H9 (cell line): ENCODE measurements at regions not wholly inside any gene's neighbourhood (a gene's known extent, or its start where the extent isn't known, plus 50 kb on each side); places are given as distances from the start of the nearest gene placed in this dataset.

Experiments used
- DNase-seq: peaks from one replicate; pipeline ENCODE4 v3.0.0-alpha.2; 2017
- H2AFZ ChIP-seq: one replicate; pipeline ENCODE4 v1.6.1; 2013; ENCODE audit warnings: mild to moderate bottlenecking, low read length, control low read depth, moderate library complexity
- H2AK5ac ChIP-seq: 2 replicates; pipeline ENCODE4 v1.6.1; 2013; ENCODE audit warnings: low read length, control low read depth, mixed read lengths; ENCODE audit not compliant: insufficient read length
- H2BK120ac ChIP-seq: one replicate; pipeline ENCODE4 v1.6.1; 2013; ENCODE audit warnings: low read depth, mild to moderate bottlenecking, low read length, control low read depth, inconsistent platforms; ENCODE audit not compliant: poor library complexity, severe bottlenecking
- H2BK12ac ChIP-seq: 2 replicates; pipeline ENCODE4 v1.6.1; 2013; ENCODE audit warnings: low read length, control low read depth, mixed read lengths, low read depth; ENCODE audit not compliant: insufficient read length
- H2BK15ac ChIP-seq: 2 replicates; pipeline ENCODE4 v1.6.1; 2013; ENCODE audit warnings: low read depth, low read length, control low read depth
- H2BK20ac ChIP-seq: one replicate; pipeline ENCODE4 v1.6.1; 2013; ENCODE audit warnings: low read depth, mild to moderate bottlenecking, low read length, control low read depth, inconsistent platforms; ENCODE audit not compliant: poor library complexity, severe bottlenecking
- H2BK5ac ChIP-seq: 2 replicates; pipeline ENCODE4 v1.6.1; 2013; ENCODE audit warnings: low read length, control low read depth, mixed read lengths; ENCODE audit not compliant: insufficient read length
- H3K14ac ChIP-seq: 2 replicates; pipeline ENCODE4 v1.6.1; 2013; ENCODE audit warnings: low read length, control low read depth; ENCODE audit not compliant: insufficient read depth
- H3K18ac ChIP-seq: 2 replicates; pipeline ENCODE4 v1.6.1; 2013; ENCODE audit warnings: low read depth, mild to moderate bottlenecking, mixed read lengths, low read length, control low read depth; ENCODE audit not compliant: insufficient read length
- H3K23ac ChIP-seq: 2 replicates; pipeline ENCODE4 v1.6.1; 2013; ENCODE audit warnings: low read length, control low read depth, mixed read lengths, low read depth; ENCODE audit not compliant: insufficient read length
- H3K23me2 ChIP-seq: 2 replicates; pipeline ENCODE4 v1.6.1; 2013; ENCODE audit warnings: low read depth, mild to moderate bottlenecking, mixed read lengths, low read length, control low read depth; ENCODE audit not compliant: insufficient read length, poor library complexity, severe bottlenecking
- H3K27ac ChIP-seq: 2 replicates; pipeline ENCODE4 v1.5.1; 2013; ENCODE audit warnings: low read length, control low read depth, mixed read lengths, low read depth; ENCODE audit not compliant: insufficient read length
- H3K27me3 ChIP-seq: 2 replicates; pipeline ENCODE4 v1.6.1; 2013; ENCODE audit warnings: low read length, control low read depth, inconsistent platforms; ENCODE audit not compliant: insufficient read depth
- H3K4ac ChIP-seq: 2 replicates; pipeline ENCODE4 v1.6.1; 2013; ENCODE audit warnings: low read depth, mild to moderate bottlenecking, control low read depth, inconsistent platforms, low read length, moderate library complexity
- H3K4me1 ChIP-seq: 2 replicates; pipeline ENCODE4 v1.6.1; 2013; ENCODE audit warnings: low read length, control low read depth, inconsistent platforms; ENCODE audit not compliant: insufficient read depth
- H3K4me2 ChIP-seq: 2 replicates; pipeline ENCODE4 v1.6.1; 2013; ENCODE audit warnings: low read length, control low read depth, mixed read lengths; ENCODE audit not compliant: insufficient read length, insufficient read depth
- H3K56ac ChIP-seq: 2 replicates; pipeline ENCODE4 v1.6.1; 2013; ENCODE audit warnings: low read depth, mild to moderate bottlenecking, mixed read lengths, low read length, control low read depth; ENCODE audit not compliant: insufficient read length
- H3K79me1 ChIP-seq: 2 replicates; pipeline ENCODE4 v1.6.1; 2013; ENCODE audit warnings: low read depth, mild to moderate bottlenecking, moderate library complexity, low read length, control low read depth, inconsistent platforms; ENCODE audit not compliant: insufficient read depth, poor library complexity, severe bottlenecking
- H3K79me2 ChIP-seq: 2 replicates; pipeline ENCODE4 v1.6.1; 2013; ENCODE audit warnings: low read length, control low read depth, inconsistent platforms; ENCODE audit not compliant: insufficient read depth
- H3K9ac ChIP-seq: 2 replicates; pipeline ENCODE4 v1.6.1; 2013; ENCODE audit warnings: low read length, control low read depth, mixed read lengths; ENCODE audit not compliant: insufficient read length; ENCODE audit errors: extremely low read depth
- H3K9me3 ChIP-seq: one replicate; pipeline ENCODE4 v1.6.1; 2013; ENCODE audit warnings: low read depth, low read length, inconsistent platforms; ENCODE audit not compliant: control insufficient read depth
- H3T11ph ChIP-seq: one replicate; pipeline ENCODE4 v1.6.1; 2013; ENCODE audit warnings: mild to moderate bottlenecking, low read length, control low read depth, inconsistent platforms
- H4K20me1 ChIP-seq: one replicate; pipeline ENCODE4 v1.6.1; 2013; ENCODE audit not compliant: control insufficient read depth, insufficient read length, insufficient read depth
- H4K5ac ChIP-seq: 2 replicates; pipeline ENCODE4 v1.6.1; 2013; ENCODE audit warnings: low read depth, mild to moderate bottlenecking, mixed read lengths, low read length, control low read depth; ENCODE audit not compliant: insufficient read length
- H4K8ac ChIP-seq: replicated peaks from 2 replicates; pipeline ENCODE4 v1.6.1; 2013; ENCODE audit warnings: low read length, control low read depth, mixed read lengths, low read depth; ENCODE audit not compliant: insufficient read length
- H4K91ac ChIP-seq: 2 replicates; pipeline ENCODE4 v1.6.1; 2013; ENCODE audit warnings: low read depth, mild to moderate bottlenecking, moderate library complexity, mixed read lengths, low read length, control low read depth; ENCODE audit not compliant: insufficient read length
- H3K27ac Mint-ChIP-seq, 3 experiments: 2 replicates in 2 of 3; 3 replicates in 1 of 3; pipeline ENCODE4 v1.8.0; 2020 to 2021; ENCODE audit warnings: mixed read lengths in 3 of 3, mild to moderate bottlenecking in 1 of 3, moderate library complexity in 1 of 3
- H3K27me3 Mint-ChIP-seq: 2 replicates; pipeline ENCODE4 v1.8.0; 2021; ENCODE audit warnings: low read depth, mild to moderate bottlenecking, moderate library complexity, mixed read lengths
- H3K36me3 Mint-ChIP-seq, 3 experiments: 2 replicates in 2 of 3; 3 replicates in 1 of 3; pipeline ENCODE4 v1.8.0; 2020 to 2021; ENCODE audit warnings: low read depth in 3 of 3, mixed read lengths in 3 of 3; ENCODE audit not compliant: insufficient read depth in 1 of 3
- H3K4me1 Mint-ChIP-seq, 2 experiments: 2 replicates each; pipeline ENCODE4 v1.8.0; 2020; ENCODE audit warnings: mixed read lengths in 2 of 2
- H3K4me3 Mint-ChIP-seq, 2 experiments: 2 replicates in 1 of 2; 3 replicates in 1 of 2; pipeline ENCODE4 v1.8.0; 2020 to 2021; ENCODE audit warnings: mild to moderate bottlenecking in 2 of 2, mixed read lengths in 2 of 2, moderate library complexity in 1 of 2
- H3K9me3 Mint-ChIP-seq, 2 experiments: 2 replicates in 1 of 2; 3 replicates in 1 of 2; pipeline ENCODE4 v1.8.0; 2020; ENCODE audit warnings: mild to moderate bottlenecking in 2 of 2, mixed read lengths in 2 of 2, moderate library complexity in 1 of 2
- CTCF ChIP-seq: fragments of 200-600 bp; sonication (generic); conservative IDR thresholded peaks from 3 replicates; pipeline ENCODE4 v1.8.0; 2021; ENCODE audit warnings: antibody characterized with exemption, mild to moderate bottlenecking
- WGBS: extraction: QIAGEN DNeasy Blood & Tissue Kit; methylation state at CpG from one replicate; pipeline ENCODE4 v1.1.7; 2013; ENCODE audit warnings: missing lambda C conversion rate, low lambda C conversion rate, mixed read lengths; ENCODE audit not compliant: insufficient read length; ENCODE audit errors: extremely low coverage; 5-methylcytosine and 5-hydroxymethylcytosine counted together

- Histone ChIP-seq H3K79me2 (no peaks in the 10 kb centered on the region), H3T11ph (no peak overlapping the region), H3K27ac (no peak overlapping the region), H3K79me1 (no peaks in the 10 kb centered on the region), H4K91ac (no peak overlapping the region), H3K4ac (no peak overlapping the region), H4K5ac (no peak overlapping the region), H2BK12ac (no peak overlapping the region), H3K14ac (no peak overlapping the region), H4K8ac (no peak overlapping the region), H2BK120ac (no peak overlapping the region), H3K18ac (no peak overlapping the region), H3K9ac (no peak overlapping the region), H2BK5ac (no peak overlapping the region), H3K4me2 (no peak overlapping the region), H2AFZ (no peak overlapping the region), H3K4me1 (no peaks in the 10 kb centered on the region), H3K56ac (no peak overlapping the region), H3K23me2 (no peaks in the 10 kb centered on the region), H2BK15ac (no peak overlapping the region), H3K9me3 (no peaks in the 10 kb centered on the region), H3K27me3 (no peaks in the 10 kb centered on the region), H4K20me1 (no peaks in the 10 kb centered on the region), H3K23ac (no peak overlapping the region), H2BK20ac (no peak overlapping the region), H2AK5ac (no peak overlapping the region)
- TF ChIP-seq CTCF = no peak; the same call in 2 of the 3 replicates
- Mint-ChIP-seq H3K27ac (peak overlapping the region in 1 of 3 experiments; percentile 62; a peak in 1 of 7 replicates), H3K9me3 (peaks cover 0 to 4% of the 10 kb centered on the region in 2 experiments; a peak in 3 of 5 replicates), H3K27me3 (no peaks in the 10 kb centered on the region), H3K4me1 (no peaks in the 10 kb centered on the region; a peak in 1 of 4 replicates), H3K36me3 (no peaks in the 10 kb centered on the region), H3K4me3 (no peak overlapping the region)
- WGBS = no CpG with 5 or more reads among the region's 1 CpG
- no peak for DNase-seq
Measured at GRCh38 chr11:25349537-25349936, 852.7 kb downstream of the LUZP2 start.
